AML-193 (cell line): ENCODE measurements at regions not wholly inside any gene's neighbourhood (a gene's known extent, or its start where the extent isn't known, plus 50 kb on each side); places are given as distances from the start of the nearest gene placed in this dataset.

ENCODE experiments used
- DNase-seq, 2 experiments: peaks; one replicate each; lab custom pipeline; 2025; lab: John Stamatoyannopoulos, UW

- DNase-seq: no peak
Observed at GRCh38 chr12:46468160-46468559, 95.6 kb upstream of the SLC38A2 start.

- DNase-seq: no peak
Observed at GRCh38 chr12:46465307-46465706, 92.7 kb upstream of the SLC38A2 start.

- no peak for DNase-seq
Observed at GRCh38 chr12:46464863-46465262, 92.3 kb upstream of the SLC38A2 start.

GRCh38 chr12:46462641-46463355 lies 90.2 kb upstream of the SLC38A2 start:
- no peak for DNase-seq

GRCh38 chr12:46461907-46462640 lies 89.5 kb upstream of the SLC38A2 start:
- no peak for DNase-seq

- no peak for DNase-seq
Observed at GRCh38 chr12:46461459-46461858, 88.9 kb upstream of the SLC38A2 start.

GRCh38 chr12:46460682-46461210 lies 88.2 kb upstream of the SLC38A2 start:
- DNase-seq: no peak

- DNase-seq: peak; percentile 87
Observed at GRCh38 chr12:46459861-46460545, 87.4 kb upstream of the SLC38A2 start.

GRCh38 chr12:46459111-46459510 lies 86.5 kb upstream of the SLC38A2 start:
- DNase-seq: no peak

- peak; percentile 41 to 60 for DNase-seq
Observed at GRCh38 chr12:46458500-46459102, 86.0 kb upstream of the SLC38A2 start.

GRCh38 chr12:46457958-46458357 lies 85.4 kb upstream of the SLC38A2 start:
- no peak for DNase-seq

- DNase-seq: no peak
Observed at GRCh38 chr12:46456356-46457334, 84.1 kb upstream of the SLC38A2 start.

- no peak for DNase-seq
Observed at GRCh38 chr12:46455648-46456352, 83.2 kb upstream of the SLC38A2 start.

- DNase-seq: no peak
Observed at GRCh38 chr12:46454981-46455380, 82.4 kb upstream of the SLC38A2 start.

- DNase-seq: no peak
Observed at GRCh38 chr12:46453428-46453827, 80.9 kb upstream of the SLC38A2 start.

- no peak for DNase-seq
Observed at GRCh38 chr12:46452776-46453175, 80.2 kb upstream of the SLC38A2 start.

- no peak for DNase-seq
Observed at GRCh38 chr12:46452061-46452615, 79.6 kb upstream of the SLC38A2 start.

GRCh38 chr12:46451276-46452021 lies 78.9 kb upstream of the SLC38A2 start:
- DNase-seq: no peak

GRCh38 chr12:46450279-46450748 lies 77.7 kb upstream of the SLC38A2 start:
- no peak for DNase-seq
